Adipocyte (in vitro differentiated cells): ENCODE measurements at regions not wholly inside any gene's neighbourhood (a gene's known extent, or its start where the extent isn't known, plus 50 kb on each side); places are given as distances from the start of the nearest gene placed in this dataset.

ENCODE experiments used
- DNase-seq: peaks from one replicate; pipeline ENCODE4 v3.0.0-alpha.2; 2015; ENCODE audit warnings: low read depth
- H3K27me3 ChIP-seq: replicated peaks from 2 replicates; pipeline ENCODE4 v1.7.0; 2013; ENCODE audit warnings: mild to moderate bottlenecking, low read length, moderate library complexity; ENCODE audit not compliant: control insufficient read depth, insufficient read depth
- H3K36me3 ChIP-seq: 2 replicates; pipeline ENCODE4 v1.7.0; 2013; ENCODE audit warnings: low read length, mild to moderate bottlenecking, moderate library complexity; ENCODE audit not compliant: control insufficient read depth, insufficient read depth, severe bottlenecking
- H3K4me1 ChIP-seq: 2 replicates; pipeline ENCODE4 v1.7.0; 2013; ENCODE audit warnings: mild to moderate bottlenecking, low read length, moderate library complexity; ENCODE audit not compliant: control insufficient read depth, insufficient read depth
- H3K4me3 ChIP-seq: 2 replicates; pipeline ENCODE4 v1.7.0; 2013; ENCODE audit warnings: mild to moderate bottlenecking, low read length, moderate library complexity
- H3K9ac ChIP-seq: 2 replicates; pipeline ENCODE4 v1.7.0; 2013; ENCODE audit warnings: mild to moderate bottlenecking, low read length, moderate library complexity
- H3K9me3 ChIP-seq: 2 replicates; pipeline ENCODE4 v1.7.0; 2013; ENCODE audit warnings: mild to moderate bottlenecking, low read length, moderate library complexity; ENCODE audit not compliant: control insufficient read depth

GRCh38 chr3:150223558-150223957 lies 184.5 kb upstream of the TSC22D2 start:
- Histone ChIP-seq H3K9me3 (no peaks in the 10 kb centered on the region), H3K4me1 (peaks cover 10% of the 10 kb centered on the region), H3K9ac (no peak overlapping the region), H3K27me3 (peaks cover 4% of the 10 kb centered on the region), H3K36me3 (no peaks in the 10 kb centered on the region), H3K4me3 (no peak overlapping the region)
- DNase-seq = no peak

- Histone ChIP-seq H3K27me3 (peaks cover 4% of the 10 kb centered on the region), H3K9ac (no peak overlapping the region), H3K4me3 (no peak overlapping the region), H3K4me1 (peaks cover 10% of the 10 kb centered on the region), H3K36me3 (no peaks in the 10 kb centered on the region), H3K9me3 (peaks cover 3% of the 10 kb centered on the region)
- no peak for DNase-seq
Measured at GRCh38 chr3:150222691-150223489, 185.2 kb upstream of the TSC22D2 start.

GRCh38 chr3:150221904-150222523 lies 186.1 kb upstream of the TSC22D2 start:
- H3K9me3 ChIP-seq = peaks cover 10% of the 10 kb centered on the region
- no peaks in the 10 kb centered on the region for H3K36me3 ChIP-seq
- peaks cover 10% of the 10 kb centered on the region for H3K4me1 ChIP-seq
- H3K9ac ChIP-seq = no peak overlapping the region
- peaks cover 4% of the 10 kb centered on the region for H3K27me3 ChIP-seq
- DNase-seq = no peak
- no peak overlapping the region for H3K4me3 ChIP-seq

GRCh38 chr3:150220799-150221198 lies 187.3 kb upstream of the TSC22D2 start:
- H3K4me1 ChIP-seq = peaks cover 9% of the 10 kb centered on the region
- DNase-seq = no peak
- H3K27me3 ChIP-seq = peaks cover 4% of the 10 kb centered on the region
- no peaks in the 10 kb centered on the region for H3K36me3 ChIP-seq
- peaks cover 10% of the 10 kb centered on the region for H3K9me3 ChIP-seq
- H3K4me3 ChIP-seq = peak overlapping the region; percentile 76
- H3K9ac ChIP-seq = peak overlapping the region; percentile 71

- H3K4me3 ChIP-seq = no peak overlapping the region
- no peak for DNase-seq
- peaks cover 10% of the 10 kb centered on the region for H3K9me3 ChIP-seq
- H3K36me3 ChIP-seq = no peaks in the 10 kb centered on the region
- peaks cover 9% of the 10 kb centered on the region for H3K4me1 ChIP-seq
- no peak overlapping the region for H3K9ac ChIP-seq
- peaks cover 4% of the 10 kb centered on the region for H3K27me3 ChIP-seq
Measured at GRCh38 chr3:150220041-150220440, 188.1 kb upstream of the TSC22D2 start.

- H3K4me3 ChIP-seq = no peak overlapping the region
- H3K27me3 ChIP-seq = peaks cover 2% of the 10 kb centered on the region
- H3K36me3 ChIP-seq = no peaks in the 10 kb centered on the region
- no peak overlapping the region for H3K9ac ChIP-seq
- H3K9me3 ChIP-seq = peaks cover 10% of the 10 kb centered on the region
- H3K4me1 ChIP-seq = peaks cover 9% of the 10 kb centered on the region
- no peak for DNase-seq
Measured at GRCh38 chr3:150218841-150219240, 189.3 kb upstream of the TSC22D2 start.

GRCh38 chr3:150218236-150218635 lies 189.9 kb upstream of the TSC22D2 start:
- Histone ChIP-seq H3K27me3 (no peaks in the 10 kb centered on the region), H3K9me3 (peaks cover 10% of the 10 kb centered on the region), H3K36me3 (no peaks in the 10 kb centered on the region), H3K9ac (no peak overlapping the region), H3K4me3 (no peak overlapping the region), H3K4me1 (peaks cover 9% of the 10 kb centered on the region)
- DNase-seq = no peak

- Histone ChIP-seq H3K9me3 (peaks cover 10% of the 10 kb centered on the region), H3K36me3 (no peaks in the 10 kb centered on the region), H3K27me3 (no peaks in the 10 kb centered on the region), H3K4me3 (no peak overlapping the region), H3K4me1 (peaks cover 9% of the 10 kb centered on the region), H3K9ac (no peak overlapping the region)
- DNase-seq = no peak
Measured at GRCh38 chr3:150217691-150218090, 190.4 kb upstream of the TSC22D2 start.

GRCh38 chr3:150216866-150217600 lies 191.1 kb upstream of the TSC22D2 start:
- Histone ChIP-seq H3K4me1 (peaks cover 9% of the 10 kb centered on the region), H3K9ac (no peak overlapping the region), H3K4me3 (no peak overlapping the region), H3K27me3 (no peaks in the 10 kb centered on the region), H3K9me3 (peaks cover 10% of the 10 kb centered on the region), H3K36me3 (no peaks in the 10 kb centered on the region)
- no peak for DNase-seq

- DNase-seq = peak; percentile 86
- peaks cover 9% of the 10 kb centered on the region for H3K4me1 ChIP-seq
- no peak overlapping the region for H3K9ac ChIP-seq
- H3K9me3 ChIP-seq = peaks cover 10% of the 10 kb centered on the region
- H3K4me3 ChIP-seq = no peak overlapping the region
- no peaks in the 10 kb centered on the region for H3K27me3 ChIP-seq
- H3K36me3 ChIP-seq = no peaks in the 10 kb centered on the region
Measured at GRCh38 chr3:150216041-150216811, 191.9 kb upstream of the TSC22D2 start.

GRCh38 chr3:150215616-150216015 lies 192.5 kb upstream of the TSC22D2 start:
- H3K27me3 ChIP-seq = no peaks in the 10 kb centered on the region
- no peak overlapping the region for H3K9ac ChIP-seq
- peaks cover 6% of the 10 kb centered on the region for H3K4me1 ChIP-seq
- DNase-seq = no peak
- peaks cover 10% of the 10 kb centered on the region for H3K9me3 ChIP-seq
- H3K4me3 ChIP-seq = no peak overlapping the region
- H3K36me3 ChIP-seq = no peaks in the 10 kb centered on the region
